Superior temporal gyrus (tissue), 1 donor: ENCODE measurements at regions not wholly inside any gene's neighbourhood (a gene's known extent, or its start where the extent isn't known, plus 50 kb on each side); places are given as distances from the start of the nearest gene placed in this dataset.
A peak's percentile ranks its signal among the peaks of the same experiment; 100 is the strongest.

Experiments
- DNase-seq: peaks from one replicate; pipeline ENCODE4 v3.0.0-alpha.2; 2016; ENCODE audit errors: extremely low spot score

- DNase-seq = no peak
These were observed 282.8 kb downstream of the TLE3 start for GRCh38 chr15:69814932-69815331.

- no peak for DNase-seq
These were observed 281.9 kb downstream of the TLE3 start for GRCh38 chr15:69815793-69816192.

DNA sequence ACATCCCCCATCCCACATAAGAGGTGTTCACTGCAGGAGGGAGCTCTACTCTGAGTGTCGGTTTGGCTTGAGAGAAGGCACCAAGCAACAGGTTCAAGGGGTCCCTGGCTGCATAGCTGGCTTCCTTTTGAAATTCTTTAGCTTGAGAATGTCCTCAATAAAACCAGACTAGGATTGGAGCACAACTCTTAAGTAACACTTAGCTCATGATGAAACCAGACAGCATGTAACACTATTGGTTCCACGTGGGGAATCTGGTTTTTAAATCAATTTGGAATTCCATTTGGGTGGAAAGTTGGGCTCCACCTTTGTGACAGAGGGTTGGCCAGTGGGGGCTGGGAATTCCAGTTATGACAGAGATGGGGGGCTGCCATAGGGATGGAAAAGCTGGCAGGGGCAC, 281.2 kb downstream of the TLE3 start:
- no peak for DNase-seq

DNA sequence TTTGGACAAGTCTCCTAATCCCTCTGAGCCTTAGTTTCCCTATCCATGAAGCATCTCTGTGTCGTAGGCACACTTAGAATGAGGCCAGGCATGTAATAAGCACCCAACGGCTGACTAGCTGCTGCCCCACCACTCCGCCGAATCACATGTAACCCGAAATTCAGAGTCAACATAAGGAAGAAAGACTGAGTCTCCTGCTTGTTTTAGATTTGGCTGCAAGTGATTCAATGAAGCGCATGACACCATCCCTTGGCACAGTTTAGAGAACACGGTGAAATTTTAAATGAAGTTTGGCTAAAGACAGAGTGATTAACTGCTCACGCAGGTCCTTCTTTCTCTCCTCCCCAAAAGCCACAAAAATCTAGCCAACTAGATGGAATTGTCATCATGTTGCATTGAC, 279.2 kb downstream of the TLE3 start:
- DNase-seq = peak; percentile 28

DNA sequence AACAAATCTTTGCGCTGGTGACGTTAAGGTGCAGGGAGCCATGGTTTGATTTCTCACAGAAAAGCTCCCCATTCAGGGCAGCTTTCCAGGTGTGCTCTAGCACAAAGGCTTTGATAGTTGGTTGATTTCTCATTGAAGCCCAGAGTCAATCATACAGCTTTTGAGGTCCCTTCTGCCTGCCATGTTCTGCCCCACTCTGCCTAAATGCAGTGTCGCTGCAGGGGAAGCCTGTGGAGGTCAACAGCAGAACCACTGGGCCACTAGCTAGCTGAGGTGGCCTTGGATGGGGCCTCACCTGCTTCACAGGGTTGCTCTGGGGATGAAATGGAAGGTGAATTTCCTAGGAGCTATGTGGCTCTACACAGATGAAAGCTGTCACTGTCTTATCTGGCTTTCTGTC, 278.3 kb downstream of the TLE3 start:
- no peak for DNase-seq

GRCh38 chr15:69820819-69821218, 276.9 kb downstream of the TLE3 start:
- no peak for DNase-seq

DNA sequence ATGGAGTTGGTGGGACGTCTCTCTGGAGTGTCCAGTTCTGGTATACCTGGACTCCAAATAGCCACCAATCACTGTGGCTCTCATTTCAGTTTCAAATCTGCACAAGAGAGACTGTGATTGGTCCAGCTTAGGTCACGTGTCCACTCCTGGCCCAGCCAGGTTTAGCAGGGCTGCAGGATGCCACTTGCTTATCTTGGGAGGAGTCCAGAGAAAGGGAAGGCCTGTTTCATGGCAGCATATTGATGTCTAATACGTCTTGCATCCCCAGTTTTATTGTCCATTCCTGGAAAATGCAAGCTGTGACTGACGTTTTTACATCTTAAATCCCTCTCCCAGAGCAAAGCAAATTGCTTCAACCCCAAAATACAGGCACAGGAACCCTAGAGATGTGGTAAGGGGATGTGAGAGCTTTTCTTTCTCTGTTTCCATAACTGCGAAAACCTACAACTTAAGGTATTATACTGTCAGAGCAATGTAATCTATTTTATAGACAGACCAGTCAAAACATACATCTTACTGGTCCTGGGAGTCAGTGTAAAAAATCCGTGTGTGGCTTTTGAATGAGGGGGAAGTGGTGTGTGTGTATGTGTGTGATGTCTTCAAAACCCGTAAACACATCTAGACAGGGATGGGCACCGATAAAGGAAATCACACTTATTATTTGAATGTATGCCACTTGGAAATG, 274.4 kb downstream of the TLE3 start:
- no peak for DNase-seq

DNA sequence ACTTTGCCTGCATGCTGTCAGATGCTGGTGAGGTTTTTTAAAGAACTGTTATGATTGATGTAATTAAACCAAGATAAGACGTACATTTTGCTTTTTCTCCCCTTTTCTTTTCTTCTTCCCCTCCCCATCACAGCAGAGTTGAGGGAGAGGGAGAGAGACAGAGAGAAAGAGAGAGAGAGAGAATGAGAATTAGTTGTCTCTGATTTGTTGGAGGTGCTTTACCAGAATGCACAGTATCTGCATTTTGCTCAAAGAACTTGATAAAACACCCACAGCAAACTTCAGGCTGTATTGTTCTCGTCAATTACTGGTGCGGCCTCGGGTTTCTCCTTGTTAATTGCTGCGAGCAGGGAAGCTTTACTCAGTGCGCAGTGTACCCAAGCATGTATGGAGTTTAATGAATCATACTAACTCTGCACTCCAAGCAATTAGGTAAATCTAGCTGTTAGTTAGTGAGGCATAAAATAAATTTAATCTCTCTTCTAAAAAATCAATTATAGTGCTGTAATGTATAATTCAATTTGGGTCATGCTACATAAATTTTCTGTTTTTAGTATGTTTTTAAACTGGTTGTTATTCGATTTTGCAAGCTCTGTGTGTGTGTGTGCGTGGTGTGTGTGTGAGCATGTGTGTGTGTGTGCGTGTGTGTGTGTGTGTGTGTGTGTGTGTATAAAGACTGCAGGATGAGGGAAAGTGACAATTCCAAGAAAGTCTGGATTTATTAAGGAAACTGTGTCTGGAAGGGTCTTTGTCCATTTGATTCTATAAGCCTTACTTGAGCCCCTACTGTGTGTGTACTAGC, 273.4 kb downstream of the TLE3 start:
- DNase-seq = no peak

GRCh38 chr15:69824877-69825406, 272.8 kb downstream of the TLE3 start:
- DNase-seq = no peak

- no peak for DNase-seq
These were observed 271.5 kb downstream of the TLE3 start for GRCh38 chr15:69825941-69826818.

GRCh38 chr15:69826819-69827175, 270.9 kb downstream of the TLE3 start:
- DNase-seq = no peak

DNA sequence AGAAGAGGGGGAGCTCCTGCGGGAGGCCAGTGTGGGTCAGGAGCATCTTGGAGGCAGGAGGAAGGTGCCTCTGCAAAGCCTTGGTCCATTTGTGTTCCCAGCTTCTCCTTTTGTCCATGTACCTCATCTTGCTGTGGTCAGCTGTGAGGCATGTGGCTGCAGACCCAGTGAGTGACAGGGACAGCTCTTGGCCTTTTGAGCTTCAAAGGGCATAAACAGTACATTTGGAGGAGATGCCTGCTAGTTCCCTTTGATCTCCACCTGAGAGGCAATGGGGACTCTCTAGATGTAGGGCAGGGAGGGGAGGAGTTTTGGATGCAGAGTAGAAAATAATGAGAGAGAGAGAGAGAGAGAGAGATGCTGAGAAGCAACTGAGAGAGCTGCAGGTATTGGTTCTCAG, 270.0 kb downstream of the TLE3 start:
- DNase-seq = no peak

- DNase-seq = no peak
These were observed 269.4 kb downstream of the TLE3 start for GRCh38 chr15:69828181-69828828.

GRCh38 chr15:69829974-69830373, 267.7 kb downstream of the TLE3 start:
- no peak for DNase-seq

DNA sequence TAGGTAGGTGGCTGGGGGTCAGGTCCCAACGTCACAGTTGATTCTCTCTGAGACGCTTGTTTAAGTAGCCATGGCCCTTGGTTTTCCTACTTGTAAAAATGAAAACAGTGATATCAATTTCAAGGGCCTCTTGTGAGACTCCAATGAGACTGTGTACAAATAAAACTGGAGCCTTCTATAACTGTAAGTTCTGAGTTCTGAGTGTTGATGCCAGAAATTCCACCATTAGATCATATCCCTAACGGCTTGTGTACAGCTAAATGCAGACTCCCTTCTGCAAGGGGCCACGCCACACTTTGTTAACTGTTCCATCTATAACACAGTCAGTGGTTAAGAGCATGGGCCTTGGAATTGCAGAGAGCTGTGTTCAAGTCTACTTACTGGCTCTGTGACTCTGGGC, 267.3 kb downstream of the TLE3 start:
- DNase-seq = no peak

DNA sequence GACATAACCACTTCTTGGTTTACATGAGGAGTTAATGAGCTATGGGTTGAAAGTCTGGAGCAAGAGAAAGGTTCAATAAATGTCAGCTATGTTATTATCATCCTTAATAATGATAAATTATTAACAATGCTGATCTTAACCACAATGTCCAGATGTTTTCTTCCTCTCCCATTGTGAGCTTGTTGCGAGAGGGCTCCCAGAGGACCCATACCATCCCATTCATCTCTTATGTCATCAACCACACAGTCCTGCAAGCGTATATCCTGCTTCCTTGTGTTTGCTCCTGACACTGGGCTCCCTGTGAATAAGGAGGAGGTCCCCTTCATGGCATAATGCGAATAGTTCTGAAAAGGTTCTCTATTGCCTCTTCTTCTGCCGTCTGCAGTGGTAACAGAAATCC, 266.8 kb downstream of the TLE3 start:
- DNase-seq = no peak

DNA sequence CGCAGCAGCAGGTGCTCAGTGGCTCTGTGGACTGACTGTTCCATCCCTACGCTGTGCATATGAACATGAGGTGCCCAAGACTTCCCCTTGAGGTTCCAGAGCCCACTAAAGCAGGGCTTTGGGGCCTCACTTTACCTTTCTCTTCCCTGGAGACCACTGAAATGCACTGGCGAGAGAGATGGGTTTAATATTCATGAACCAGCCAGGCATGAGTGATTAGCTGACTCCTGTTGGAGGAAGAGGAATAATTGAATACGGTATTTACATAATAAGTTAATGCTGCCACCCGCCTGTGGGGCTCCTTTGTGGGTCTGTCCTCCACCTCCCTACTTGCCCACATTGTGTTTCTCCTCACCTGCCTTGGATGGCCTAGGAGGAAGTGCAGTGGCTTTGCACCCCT, 263.4 kb downstream of the TLE3 start:
- DNase-seq = no peak

DNA sequence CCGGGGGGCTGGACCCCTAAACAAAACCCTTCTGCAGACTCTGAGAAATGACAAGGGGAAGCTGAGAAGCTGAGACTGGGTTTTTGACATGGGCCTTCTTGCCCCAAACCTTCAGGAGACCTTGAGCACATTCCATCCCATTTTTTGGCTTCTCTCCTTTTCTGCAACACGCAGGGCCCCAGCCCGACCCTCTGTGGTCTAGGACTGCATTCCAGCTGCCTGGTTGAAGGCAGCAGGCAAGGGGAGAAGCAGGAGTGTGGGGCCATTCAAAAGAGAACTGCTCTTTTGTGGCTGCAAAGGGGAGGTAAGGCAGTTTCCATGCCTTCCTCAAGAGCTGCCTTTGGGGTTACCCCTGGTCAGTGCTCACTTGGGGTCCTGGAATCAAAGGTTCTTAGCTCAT, 263.0 kb downstream of the TLE3 start:
- no peak for DNase-seq

GRCh38 chr15:69836048-69836447, 261.7 kb downstream of the TLE3 start:
- no peak for DNase-seq

DNA sequence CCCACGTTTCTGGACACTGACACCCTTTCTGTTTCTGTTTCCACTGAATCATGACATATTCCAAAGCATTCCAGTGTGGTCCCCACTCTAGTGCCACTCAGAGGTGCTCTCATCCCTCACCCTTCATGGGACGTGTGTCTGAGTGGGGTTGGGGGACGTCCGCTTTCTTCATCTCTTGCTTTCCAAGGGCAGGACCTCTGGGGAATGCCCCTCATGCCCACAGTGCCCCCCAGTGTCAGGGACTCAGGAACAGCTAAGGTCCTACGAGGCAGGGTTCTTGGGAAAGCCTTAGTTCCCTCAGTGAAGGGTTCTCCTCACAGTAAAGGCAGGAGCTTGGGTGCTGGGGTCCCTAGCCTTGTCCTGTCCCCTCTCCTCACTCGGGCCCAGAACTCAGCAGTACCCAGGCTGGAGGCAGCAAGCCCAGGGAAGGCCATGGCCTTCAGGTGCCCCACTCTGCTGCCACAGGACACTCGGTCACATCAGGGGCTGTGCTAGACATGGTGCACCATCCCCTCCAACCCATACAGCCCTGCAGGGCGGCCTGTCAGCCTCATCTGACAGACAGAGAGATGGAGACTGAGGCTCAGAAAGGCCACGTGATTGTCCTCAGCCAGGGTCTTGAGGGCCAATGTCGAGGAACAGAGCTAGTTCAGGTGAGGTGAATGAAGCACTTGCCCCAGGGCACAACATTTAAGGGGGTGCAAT, 261.0 kb downstream of the TLE3 start:
- DNase-seq = no peak

DNA sequence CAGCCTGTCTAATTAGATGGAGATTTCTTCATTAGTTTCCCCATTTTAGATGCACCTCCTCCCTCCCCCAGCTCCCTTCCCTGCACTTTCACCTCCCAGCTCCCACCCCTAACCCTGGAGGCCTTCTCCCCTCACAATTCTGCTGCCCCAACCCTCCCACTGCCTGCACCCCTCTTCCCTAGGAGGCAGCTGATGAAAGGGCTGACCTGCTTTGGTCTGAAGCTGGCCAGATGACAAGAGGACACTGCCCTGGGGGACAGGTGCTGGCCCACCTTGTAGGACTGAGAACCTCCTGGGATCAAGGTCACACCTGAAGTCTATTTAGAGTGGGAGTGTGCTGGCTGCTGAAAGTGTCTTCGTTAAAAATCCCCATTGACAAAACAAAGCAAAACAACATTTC, 259.4 kb downstream of the TLE3 start:
- no peak for DNase-seq
